ENCODE measurements at regions not wholly inside any gene's neighbourhood (a gene's known extent, or its start where the extent isn't known, plus 50 kb on each side); places are given as distances from the start of the nearest gene placed in this dataset.
"Not testable (repeated sequence)": the region's sequence is repeated elsewhere in the genome, so short reads cannot be mapped to it uniquely, and the experiment has no call there.

DNA sequence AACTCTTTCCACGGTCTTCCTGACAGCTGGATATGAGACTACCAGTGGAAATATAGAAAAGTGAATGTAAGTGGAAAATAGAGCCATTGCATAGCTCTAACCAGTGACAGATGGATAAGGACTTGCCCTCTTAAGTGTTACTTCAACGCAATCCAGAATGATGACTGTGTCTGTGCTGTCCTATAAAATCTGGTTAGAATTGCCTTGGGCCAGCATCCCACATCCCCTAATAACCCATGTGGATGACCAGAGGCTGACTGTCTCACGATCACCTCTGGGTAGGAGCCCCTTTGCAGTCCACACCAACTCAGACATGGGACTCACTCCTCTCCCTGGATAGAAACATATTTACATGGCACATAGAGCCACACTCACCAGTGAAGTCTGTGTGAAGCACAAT is 186.6 kb downstream of the C1D start:
- DNase-seq: no peak

DNA sequence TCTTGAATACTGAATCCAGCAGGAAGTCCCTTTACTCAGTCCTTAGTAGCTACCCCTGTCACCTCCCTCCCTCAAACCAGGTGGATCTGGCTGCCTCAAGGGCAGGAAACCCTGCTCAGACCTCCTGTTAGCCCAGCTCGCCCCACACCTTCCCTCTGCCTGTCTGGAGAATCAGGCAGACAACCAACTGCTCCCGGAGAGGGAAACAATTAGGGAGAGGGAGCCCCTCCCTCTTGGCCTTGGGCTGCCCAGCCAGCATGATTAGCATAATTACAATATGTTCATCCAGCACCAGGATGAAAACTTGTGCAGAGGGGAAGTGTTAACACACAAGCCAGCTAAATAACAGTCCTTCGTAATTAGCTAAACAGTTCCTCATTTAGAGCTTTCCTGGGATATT is 185.5 kb downstream of the C1D start:
- no peak for DNase-seq

DNA sequence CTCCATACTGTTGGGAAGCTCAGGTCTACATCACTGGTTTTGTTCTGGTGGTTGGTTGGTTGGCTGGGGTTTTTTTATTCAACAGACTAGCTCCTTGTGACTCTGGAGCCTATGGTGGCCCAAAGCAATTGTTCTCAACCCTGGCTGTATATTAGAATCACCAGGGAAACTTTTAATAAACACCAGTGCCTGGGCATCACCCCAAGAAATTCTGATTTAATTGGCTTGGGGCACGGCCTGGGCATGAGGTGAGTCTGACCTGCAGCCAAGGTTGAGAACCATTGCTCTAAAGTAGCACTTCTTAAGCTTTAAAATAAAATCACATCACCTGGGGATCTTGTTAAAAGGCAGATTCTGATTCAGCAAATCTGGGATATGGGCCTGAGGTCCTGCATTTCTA is 184.1 kb downstream of the C1D start:
- no peak for DNase-seq

DNA sequence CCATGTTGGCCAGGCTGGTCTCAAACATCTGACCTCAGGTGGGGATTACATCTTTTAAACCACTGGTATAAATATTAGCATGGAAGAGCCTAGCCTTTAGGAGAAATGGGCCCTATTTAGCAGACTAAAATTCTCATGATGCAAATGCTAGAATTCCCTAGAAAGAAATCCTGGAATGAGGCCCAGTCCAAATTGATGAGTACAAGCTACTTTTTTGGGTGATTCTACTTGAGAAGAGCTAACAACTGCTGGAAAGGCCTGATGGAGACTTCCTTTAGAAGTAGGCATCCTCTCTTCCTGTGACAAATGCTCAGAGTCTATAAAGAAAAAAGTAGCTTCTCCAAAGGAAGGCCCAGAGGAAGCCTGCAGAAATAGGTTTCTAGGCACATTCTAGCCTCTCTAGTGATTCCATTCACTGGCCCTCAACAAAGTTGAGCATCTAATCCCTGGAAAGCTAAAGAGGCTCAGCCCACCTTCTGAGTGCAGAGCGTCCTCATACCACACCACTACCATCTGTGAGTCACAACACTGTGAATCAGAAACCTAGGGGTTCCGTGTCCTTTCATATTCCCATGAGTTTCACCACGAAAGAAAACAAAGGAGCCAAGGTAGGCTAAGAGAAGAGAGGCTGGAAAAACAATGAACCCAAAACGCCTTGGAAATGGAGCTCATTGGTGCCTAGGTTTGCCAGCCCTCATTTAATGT is 183.1 kb downstream of the C1D start:
- DNase-seq: no peak

DNA sequence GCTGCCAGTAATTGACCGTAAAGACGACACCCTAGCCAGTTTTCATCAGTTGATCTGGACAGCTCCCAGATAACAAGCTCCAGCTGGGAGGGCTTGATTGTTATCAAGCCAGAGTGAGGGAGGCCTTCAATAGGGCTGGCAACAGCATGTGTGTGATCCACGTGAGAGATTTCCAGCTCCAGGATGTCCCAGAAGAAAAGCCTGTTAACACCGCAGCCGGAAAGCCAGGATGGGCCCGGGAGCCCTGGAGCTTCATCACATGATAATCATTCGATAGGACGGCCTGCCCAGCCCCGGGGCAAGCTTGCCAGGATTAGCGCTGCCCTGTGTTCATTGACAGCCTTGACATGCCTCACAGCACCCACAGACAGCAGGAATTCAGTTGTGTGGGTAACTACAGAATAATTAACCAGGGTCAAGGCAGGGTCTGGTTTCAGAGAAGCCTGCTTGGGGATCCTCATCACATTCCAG is 182.5 kb downstream of the C1D start:
- DNase-seq: no peak

DNA sequence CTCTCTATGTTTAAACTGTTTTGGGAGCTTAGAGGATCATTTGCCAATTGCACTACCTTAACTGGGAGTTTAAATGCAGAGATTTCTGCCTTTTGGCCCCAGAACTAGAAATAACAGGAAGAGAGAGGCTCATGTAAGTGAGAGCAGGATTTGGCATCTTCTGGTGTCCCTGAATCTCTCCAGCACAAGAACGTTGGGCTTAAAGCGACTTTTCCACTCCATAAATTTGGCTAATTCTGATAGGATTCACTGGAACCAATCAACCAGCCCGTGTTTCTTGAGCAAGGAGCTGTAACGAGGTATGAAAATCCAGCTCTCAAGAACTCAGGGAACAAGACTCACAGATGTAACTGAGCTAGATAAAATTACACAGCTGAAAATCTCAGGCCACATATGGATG is 181.0 kb downstream of the C1D start:
- no peak for DNase-seq

DNA sequence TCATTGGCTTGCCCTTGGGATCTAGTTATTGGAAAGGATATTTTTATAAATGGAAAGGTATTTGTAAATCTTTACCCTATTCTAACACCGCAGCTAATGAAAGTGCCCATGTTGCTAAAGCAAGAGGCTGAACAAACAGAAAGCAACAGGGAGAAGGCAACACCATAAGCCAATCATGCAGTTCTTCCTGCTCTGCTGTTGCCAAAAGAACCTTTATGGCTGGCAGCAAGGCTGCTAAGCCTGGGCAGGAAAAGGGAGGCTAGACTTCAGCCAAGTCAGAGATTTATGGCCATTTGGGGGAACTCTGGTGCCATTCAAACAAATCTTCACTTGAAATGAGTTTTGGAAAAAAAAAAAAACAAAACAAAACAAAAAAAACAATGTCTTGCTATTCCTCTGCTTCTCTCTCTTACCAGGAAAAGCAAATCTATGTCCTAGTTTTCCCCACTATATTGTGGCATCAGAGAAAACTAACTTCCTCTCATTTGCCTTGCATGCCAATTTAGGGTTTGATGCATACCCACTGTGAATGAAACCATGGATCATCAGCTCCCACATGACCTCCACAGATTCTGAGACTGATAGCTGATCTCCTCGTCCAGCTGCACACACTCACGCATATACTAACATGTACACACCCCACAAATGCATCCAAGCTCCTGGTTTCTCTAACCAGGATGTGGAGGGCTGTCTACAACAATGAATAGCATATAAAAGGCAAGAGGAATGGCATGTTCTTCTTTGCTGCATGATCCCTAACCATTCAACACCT is 179.3 kb downstream of the C1D start:
- no peak for DNase-seq

DNA sequence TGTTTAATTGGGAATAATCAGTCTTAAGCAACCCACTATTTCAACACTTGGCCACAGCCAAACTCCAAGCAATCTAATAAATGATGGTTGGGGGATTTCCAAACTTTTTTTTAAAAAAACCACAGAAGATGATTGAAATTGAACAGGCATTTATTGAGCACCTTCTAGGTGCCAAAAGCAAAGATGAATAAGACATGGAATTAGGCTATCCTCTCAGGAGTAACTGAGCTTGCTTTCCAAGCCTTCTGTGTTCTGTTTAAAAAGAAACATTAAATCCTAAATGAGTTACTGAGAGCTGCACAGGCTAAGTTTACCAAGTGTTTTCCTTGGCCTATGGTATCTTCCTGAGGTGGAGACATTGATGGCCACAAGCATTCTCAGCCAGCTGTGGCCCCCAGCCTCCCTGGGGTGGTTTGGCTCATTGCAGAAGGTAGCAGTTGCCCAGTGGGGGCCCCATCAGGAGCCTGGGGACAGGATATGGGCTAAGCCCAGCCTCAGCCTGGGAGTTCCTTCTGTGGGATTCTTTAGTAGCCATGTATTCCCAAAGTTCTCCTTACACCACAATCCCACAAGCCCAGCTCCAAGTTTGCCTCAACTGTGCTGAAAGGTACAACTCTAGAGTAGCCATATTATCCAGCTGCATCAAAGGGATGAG is 174.3 kb downstream of the C1D start:
- no peak for DNase-seq

DNA sequence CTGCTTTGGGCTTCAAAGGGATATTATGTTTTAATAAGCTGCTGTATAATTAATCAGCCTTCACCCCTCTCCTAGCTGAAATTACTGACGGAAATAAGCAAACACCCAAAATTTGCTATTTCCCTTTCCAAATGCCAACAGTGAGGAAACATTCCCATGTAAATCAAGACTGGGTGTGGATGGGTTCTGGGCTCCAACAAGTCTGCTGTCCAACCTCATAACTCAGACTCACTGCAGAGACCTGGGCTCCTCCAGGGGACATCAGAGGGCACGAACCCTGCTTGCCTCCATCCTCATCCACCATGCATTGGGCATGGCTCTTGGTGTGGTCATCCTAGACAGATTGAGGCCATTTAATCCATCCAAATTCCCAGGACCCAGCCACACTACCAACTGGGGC is 173.7 kb downstream of the C1D start:
- no peak for DNase-seq

DNA sequence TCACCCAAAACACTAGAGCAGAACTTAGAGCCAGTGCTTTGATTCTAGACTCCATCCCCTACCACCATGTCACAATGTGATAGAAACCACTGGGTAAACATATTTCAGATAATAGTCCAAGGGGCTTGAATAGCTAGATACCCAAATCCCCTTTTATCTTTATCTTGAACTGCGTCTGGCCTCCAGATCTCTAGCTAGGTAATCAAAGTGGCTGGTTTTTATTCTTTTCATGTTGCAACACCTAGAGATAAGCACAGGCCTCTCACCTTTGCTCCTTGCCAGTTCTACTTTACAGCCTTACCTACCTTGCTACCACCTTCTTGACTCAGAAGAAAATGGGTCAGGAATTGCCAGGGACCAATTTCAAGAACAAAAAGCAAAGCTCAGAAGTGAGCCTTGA is 171.2 kb downstream of the C1D start:
- DNase-seq: no peak

DNA sequence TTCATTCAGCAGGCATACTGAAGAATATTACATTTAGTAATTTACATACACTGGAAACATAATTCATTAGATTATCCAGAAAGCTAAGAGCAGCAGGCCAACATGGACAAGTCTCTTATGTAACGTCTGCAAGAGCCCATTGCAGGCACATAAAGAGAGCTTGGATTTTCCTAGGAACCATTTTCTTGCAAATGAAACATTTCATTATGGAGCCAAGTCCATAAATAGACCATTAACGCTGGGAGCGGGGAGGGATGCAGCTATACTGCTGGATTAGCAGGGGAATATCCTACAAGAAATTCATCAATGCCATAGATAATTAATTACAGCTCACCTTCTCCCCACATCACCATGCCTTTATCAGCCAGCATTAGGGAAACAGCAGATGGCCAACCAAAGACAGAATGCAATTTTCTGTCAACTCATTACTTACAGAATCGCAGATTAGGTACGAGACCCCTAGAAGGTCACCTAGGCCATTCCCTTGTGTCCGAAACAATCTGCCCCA is 170.4 kb downstream of the C1D start:
- DNase-seq: no peak

DNA sequence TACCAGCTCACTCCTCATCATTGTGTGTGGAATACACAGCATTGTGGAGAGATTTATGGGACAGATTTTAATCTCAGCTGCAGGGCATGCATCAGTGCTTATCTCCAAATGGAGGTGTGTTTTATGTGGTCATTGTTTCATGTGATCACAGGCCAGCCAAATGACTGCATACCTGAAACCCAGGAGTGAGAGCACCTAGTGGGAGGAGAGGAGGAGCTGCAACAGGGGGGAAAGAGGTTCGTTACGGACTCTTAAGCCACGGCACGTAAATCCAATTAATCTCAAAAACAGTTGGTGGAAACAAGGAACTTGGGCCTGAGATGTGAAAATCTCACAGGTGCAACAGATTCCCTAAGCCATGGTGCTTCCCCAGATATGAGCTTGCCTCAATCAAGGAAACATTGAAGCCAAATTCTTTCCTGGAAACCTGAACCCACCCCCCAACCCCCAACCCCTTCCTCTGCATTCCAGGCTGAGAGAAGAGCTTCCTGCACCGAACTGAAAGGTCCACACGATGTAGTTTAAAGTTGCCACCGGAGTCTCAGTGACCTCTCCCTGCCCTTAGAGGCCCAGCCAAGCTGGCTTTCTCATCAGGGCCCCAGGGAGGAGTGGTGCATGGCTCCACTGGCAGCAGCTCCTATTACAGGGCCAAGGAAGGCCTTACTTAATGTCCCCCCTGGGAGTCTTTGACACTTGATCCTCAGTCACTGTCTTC is 167.4 kb downstream of the C1D start:
- no peak for DNase-seq

DNA sequence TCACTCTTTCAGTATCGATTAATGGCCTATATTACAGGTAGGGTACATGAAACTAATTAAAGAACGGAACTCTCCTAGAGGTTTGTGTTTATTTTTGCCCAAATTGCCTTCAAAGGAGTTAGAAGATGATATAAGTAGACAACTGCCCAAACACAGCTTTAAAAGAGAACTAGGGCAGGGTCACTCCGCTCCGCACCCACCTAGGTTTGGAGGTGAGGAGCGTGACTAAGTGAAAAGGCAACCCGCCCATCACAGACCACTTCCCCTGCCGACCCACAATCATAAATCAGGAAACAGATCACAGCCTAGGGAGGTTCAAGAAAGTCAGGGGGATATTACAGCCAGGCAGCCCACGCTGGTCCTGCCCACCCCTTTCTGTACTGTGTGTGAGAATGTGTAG is 166.7 kb downstream of the C1D start:
- no peak for DNase-seq

DNA sequence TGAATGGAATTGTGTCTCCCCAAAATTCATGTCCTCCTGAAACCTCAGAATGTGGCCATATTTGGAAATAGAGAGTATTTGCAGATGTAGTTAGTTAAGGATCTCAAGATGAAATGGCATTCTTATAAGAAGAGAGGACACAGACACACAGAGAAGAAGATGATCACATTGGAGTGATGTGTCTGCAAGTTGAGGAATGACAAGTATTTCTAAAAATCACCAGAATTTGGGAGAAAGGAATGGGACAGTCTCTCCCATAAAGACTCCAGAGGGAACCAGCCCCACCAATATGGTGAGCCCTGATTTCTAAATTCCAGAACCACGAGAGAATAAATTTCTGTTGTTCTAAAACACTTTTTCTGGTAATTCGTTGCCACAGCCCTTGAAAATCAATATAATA is 166.3 kb downstream of the C1D start:
- DNase-seq: no peak

DNA sequence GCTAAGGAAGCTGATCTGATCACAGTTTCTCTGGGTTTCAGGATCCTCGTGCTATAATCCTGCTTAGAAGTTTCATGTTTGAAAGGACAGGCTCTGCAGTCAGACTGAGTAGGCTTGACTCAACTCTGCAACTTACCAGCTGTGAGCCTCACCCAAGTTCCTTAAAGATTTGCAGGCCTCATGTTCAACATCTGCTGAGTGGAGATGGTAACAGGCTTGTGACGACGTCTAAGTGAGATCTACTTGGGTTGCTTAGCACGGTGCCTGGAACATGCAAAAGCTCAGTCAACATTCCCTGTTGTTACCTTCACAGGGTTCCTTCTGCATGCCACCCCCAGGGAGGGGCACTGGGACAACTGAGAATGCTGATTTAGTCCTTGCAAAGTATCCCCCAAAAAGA is 164.2 kb downstream of the C1D start:
- DNase-seq: no peak

DNA sequence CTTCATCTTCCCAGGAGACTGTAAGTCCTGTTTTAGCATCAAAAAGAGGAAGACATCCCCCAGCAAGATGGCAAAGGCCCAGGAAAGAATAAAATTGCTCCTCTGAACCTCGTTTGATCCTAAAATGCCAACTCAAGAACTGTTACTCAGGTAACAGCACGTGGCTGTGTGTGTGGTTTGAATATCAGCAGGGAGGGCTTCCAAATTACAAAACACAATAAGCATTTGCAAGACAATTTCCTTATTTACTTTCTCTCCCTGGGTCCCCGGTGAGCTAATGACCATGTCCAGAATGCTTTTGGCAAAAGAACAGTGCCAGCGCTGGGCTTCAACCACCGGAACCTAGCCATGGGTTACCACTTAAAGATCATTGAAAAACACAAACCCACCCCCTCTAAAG is 163.6 kb downstream of the C1D start:
- no peak for DNase-seq

DNA sequence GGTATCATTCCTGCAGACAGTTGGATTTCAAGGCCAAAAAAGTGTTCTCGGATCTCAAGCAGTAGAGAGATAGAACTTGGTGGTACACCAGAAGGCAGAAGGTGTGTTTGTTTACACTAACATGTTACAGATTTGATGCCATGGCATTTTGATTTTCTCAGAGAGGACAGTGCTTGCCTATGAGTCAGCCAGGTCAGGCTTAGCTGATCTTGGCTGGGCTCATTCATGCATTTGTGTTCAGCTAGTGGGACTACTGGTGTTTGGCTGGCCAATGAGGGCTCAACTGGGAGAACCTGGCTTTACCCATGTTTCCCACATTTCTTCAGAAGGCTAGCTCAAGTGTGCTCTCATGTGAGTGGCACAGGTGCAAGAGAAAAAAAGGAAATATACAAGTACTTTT is 162.0 kb downstream of the C1D start:
- DNase-seq: no peak

DNA sequence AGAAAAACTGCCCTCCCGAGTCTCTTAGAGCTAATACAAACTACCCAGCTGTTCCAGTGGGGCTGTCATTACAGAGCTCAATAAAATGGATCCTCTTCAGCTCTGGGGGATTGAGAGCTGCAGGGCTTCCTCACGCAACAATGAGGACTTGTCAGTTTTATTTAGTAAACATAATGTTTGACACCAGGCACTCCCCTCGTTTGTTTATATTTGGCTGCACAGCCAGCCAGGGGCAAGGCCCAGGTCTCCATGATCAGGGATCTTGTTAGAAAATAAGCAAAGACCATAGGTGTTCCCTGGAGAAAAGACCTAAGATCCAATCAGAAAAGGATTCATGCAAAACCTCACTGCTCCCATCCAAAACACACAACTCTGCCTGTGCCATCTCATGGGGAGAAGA is 158.2 kb downstream of the C1D start:
- no peak for DNase-seq

DNA sequence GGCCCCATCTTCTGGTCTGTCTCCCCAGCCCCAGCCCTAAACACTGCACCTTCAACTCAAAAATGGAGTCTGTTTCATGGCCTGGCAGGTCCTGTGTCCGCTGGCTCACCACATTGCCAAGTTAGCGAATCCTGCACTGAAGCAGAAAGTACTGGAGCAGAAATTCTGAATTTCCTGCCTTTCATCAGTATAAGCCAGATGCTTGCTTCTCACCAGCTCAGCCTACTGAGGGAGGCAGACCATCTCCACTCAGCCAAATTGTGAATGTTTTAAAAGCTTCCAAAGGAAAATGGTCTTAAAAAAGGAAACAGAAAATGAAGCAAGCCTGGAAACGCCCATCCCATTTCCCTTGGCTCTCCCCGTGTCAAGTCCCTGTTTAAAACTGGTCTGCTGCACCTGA is 157.8 kb downstream of the C1D start:
- no peak for DNase-seq

DNA sequence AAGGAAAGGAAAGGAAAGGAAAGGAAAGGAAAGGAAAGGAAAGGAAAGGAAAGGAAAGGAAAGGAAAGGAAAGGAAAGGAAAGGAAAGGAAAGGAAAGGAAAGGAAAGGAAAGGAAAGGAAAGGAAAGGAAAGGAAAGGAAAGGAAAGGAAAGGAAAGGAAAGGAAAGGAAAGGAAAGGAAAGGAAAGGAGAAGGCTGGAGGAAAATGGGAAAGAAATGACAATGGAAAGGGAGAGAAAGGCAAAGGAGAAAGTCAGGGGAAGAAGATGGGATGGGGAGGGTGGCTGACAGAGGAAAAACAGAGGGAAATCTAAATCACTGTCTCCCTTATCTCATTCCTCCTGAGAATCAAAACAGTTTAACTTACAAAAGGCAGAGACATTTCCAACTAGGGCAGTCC is 156.3 kb downstream of the C1D start:
- not testable (repeated sequence) for DNase-seq

DNA sequence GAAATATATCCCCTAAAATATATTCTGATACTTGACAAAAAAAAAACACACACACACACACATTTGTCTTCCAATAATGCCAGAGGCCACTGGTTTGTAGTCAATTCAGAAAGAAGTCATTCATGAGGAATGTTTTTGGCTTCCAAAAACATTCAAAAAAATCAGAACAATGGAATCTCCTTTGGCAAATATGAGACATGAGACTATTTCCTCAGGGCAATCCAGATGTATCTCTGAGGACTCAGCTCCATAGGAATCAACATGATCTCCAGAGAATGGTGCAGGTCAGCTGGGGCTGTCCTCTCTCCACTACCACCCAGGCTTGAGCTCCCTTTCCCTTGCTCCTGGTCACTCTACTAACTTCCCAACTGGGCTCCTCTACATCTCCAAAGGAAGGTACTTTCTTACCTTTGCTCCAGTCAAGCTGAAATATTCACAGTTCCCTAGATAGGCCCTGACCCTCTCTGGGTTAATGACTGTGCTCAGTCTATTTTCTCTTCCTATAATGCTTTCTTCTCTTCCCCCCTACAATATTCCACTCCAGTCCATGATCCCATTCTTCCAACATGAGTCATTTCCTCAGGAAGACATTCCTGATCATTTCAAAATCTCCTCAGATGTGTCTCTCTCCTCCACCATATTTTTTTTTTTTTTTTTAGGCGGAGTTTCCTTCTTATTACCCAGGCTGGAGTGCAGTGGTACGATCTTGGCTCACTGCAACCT is 145.3 kb downstream of the C1D start:
- no peak for DNase-seq

DNA sequence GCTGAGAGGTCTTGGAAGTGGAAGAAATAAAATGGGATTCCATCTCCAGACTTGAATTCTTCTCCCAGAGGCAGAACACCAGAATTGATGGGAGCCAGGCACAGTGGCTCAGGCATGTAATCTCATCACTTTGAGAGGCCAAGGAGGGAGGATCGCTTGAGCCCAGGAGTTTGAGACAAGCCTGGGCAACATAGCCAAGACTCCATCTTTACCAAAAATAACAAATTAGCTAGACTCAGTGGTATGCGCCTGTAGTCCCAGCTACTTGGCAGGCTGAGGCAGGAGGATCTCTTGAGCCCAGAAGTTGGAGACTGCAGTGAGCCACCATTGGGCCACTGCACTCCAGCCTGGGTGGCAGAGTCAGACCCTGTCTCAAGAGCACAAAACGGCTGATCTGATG is 144.3 kb downstream of the C1D start:
- DNase-seq: no peak

DNA sequence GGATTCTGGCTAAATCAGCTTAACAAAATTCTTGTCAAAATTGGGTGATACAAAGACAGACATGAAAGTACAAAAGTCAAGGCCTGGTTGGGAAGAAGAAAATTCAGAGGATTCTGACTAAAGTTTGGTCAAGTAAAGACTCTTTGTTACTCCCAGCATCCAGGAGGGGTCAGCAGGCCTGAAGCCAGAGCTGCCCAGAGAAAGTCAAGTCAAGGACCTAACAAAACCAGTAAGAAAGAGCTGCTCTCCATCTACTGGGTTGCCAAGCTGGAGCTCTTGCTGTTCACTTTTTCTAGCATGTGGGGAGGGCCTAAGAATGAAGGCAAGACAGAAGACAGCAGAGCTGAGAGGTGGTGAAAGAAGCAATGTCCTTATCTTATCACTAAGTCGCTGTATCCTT is 143.3 kb downstream of the C1D start:
- DNase-seq: no peak

Measured in inflammatory macrophage treated with lipopolysaccharide for 1 hour (primary cell).